ENCODE measurements at regions not wholly inside any gene's neighbourhood (a gene's known extent, or its start where the extent isn't known, plus 50 kb on each side); places are given as distances from the start of the nearest gene placed in this dataset.

- H3K4me2 ChIP-seq (ENCODE audit: extremely low read depth, insufficient read depth, low read length) = no peak overlapping the region
- no peaks in the 10 kb centered on the region for H3K27me3 ChIP-seq (ENCODE audit: control insufficient read depth, insufficient read depth, low read length)
- no peaks in the 10 kb centered on the region for H3K36me3 ChIP-seq (ENCODE audit: control insufficient read depth, insufficient read depth, low read length)
- no peak overlapping the region for H3K9ac ChIP-seq (ENCODE audit: insufficient read depth, low read length)
- TF ChIP-seq CTCF (conservative IDR thresholded peaks at IDR 0.05 in 1 of 2, IDR thresholded peaks at IDR 0.05 in 1 of 2; ENCODE audit: low read depth in 1 of 2, low read length in 2 of 2) = no peak
- TF ChIP-seq EZH2 (IDR thresholded peaks at IDR 0.05; ENCODE audit: low read length, missing control alignments) = no peak
- no peaks in the 10 kb centered on the region for H4K20me1 ChIP-seq (ENCODE audit: control insufficient read depth, extremely low read depth, insufficient read depth, low read length)
- no peak overlapping the region for H3K27ac ChIP-seq (ENCODE audit: insufficient read depth, low read length)
- DNase-seq (ENCODE audit: low read depth in 2 of 2) = no peak
- no peaks in the 10 kb centered on the region for H3K79me2 ChIP-seq (ENCODE audit: control insufficient read depth, insufficient read depth, low read length)
- no peaks in the 10 kb centered on the region for H3K4me1 ChIP-seq (ENCODE audit: control insufficient read depth, extremely low read depth, insufficient read depth, low read length)
- H2AFZ ChIP-seq (ENCODE audit: low read length) = no peak overlapping the region
- H3K4me3 ChIP-seq (replicated peaks in 1 of 4; ENCODE audit: control extremely low read depth in 1 of 4, insufficient read depth in 1 of 4, low read depth in 3 of 4, low read length in 4 of 4) = no peak overlapping the region
- H3K9me3 ChIP-seq (ENCODE audit: control insufficient read depth, insufficient read depth, low read depth, low read length) = no peaks in the 10 kb centered on the region
These were observed 303.3 kb upstream of the DAB1 start for GRCh38 chr1:57727121-57727520.

GRCh38 chr1:57725318-57725717 is 301.5 kb upstream of the DAB1 start:
- Histone ChIP-seq H3K36me3 (ENCODE audit: control insufficient read depth, insufficient read depth, low read length) (no peaks in the 10 kb centered on the region), H3K4me2 (ENCODE audit: extremely low read depth, insufficient read depth, low read length) (no peak overlapping the region), H3K4me1 (ENCODE audit: control insufficient read depth, extremely low read depth, insufficient read depth, low read length) (no peaks in the 10 kb centered on the region), H4K20me1 (ENCODE audit: control insufficient read depth, extremely low read depth, insufficient read depth, low read length) (no peaks in the 10 kb centered on the region), H3K9ac (ENCODE audit: insufficient read depth, low read length) (no peak overlapping the region), H3K27ac (ENCODE audit: insufficient read depth, low read length) (no peak overlapping the region), H3K9me3 (ENCODE audit: control insufficient read depth, insufficient read depth, low read depth, low read length) (no peaks in the 10 kb centered on the region), H3K4me3 (replicated peaks in 1 of 4; ENCODE audit: control extremely low read depth in 1 of 4, insufficient read depth in 1 of 4, low read depth in 3 of 4, low read length in 4 of 4) (no peak overlapping the region), H3K79me2 (ENCODE audit: control insufficient read depth, insufficient read depth, low read length) (no peaks in the 10 kb centered on the region), H2AFZ (ENCODE audit: low read length) (no peak overlapping the region), H3K27me3 (ENCODE audit: control insufficient read depth, insufficient read depth, low read length) (no peaks in the 10 kb centered on the region)
- TF ChIP-seq EZH2 (IDR thresholded peaks at IDR 0.05; ENCODE audit: low read length, missing control alignments) (no peak), CTCF (conservative IDR thresholded peaks at IDR 0.05 in 1 of 2, IDR thresholded peaks at IDR 0.05 in 1 of 2; ENCODE audit: low read depth in 1 of 2, low read length in 2 of 2) (no peak)
- no peak for DNase-seq (ENCODE audit: low read depth in 2 of 2)

- no peaks in the 10 kb centered on the region for H3K9me3 ChIP-seq (ENCODE audit: control insufficient read depth, insufficient read depth, low read depth, low read length)
- H3K27ac ChIP-seq (ENCODE audit: insufficient read depth, low read length) = no peak overlapping the region
- no peaks in the 10 kb centered on the region for H3K79me2 ChIP-seq (ENCODE audit: control insufficient read depth, insufficient read depth, low read length)
- no peaks in the 10 kb centered on the region for H3K36me3 ChIP-seq (ENCODE audit: control insufficient read depth, insufficient read depth, low read length)
- H3K4me3 ChIP-seq (replicated peaks in 1 of 4; ENCODE audit: control extremely low read depth in 1 of 4, insufficient read depth in 1 of 4, low read depth in 3 of 4, low read length in 4 of 4) = no peak overlapping the region
- H3K27me3 ChIP-seq (ENCODE audit: control insufficient read depth, insufficient read depth, low read length) = no peaks in the 10 kb centered on the region
- H2AFZ ChIP-seq (ENCODE audit: low read length) = no peak overlapping the region
- TF ChIP-seq EZH2 (IDR thresholded peaks at IDR 0.05; ENCODE audit: low read length, missing control alignments) (no peak), CTCF (conservative IDR thresholded peaks at IDR 0.05 in 1 of 2, IDR thresholded peaks at IDR 0.05 in 1 of 2; ENCODE audit: low read depth in 1 of 2, low read length in 2 of 2) (no peak)
- no peaks in the 10 kb centered on the region for H4K20me1 ChIP-seq (ENCODE audit: control insufficient read depth, extremely low read depth, insufficient read depth, low read length)
- no peaks in the 10 kb centered on the region for H3K4me1 ChIP-seq (ENCODE audit: control insufficient read depth, extremely low read depth, insufficient read depth, low read length)
- no peak overlapping the region for H3K4me2 ChIP-seq (ENCODE audit: extremely low read depth, insufficient read depth, low read length)
- DNase-seq (ENCODE audit: low read depth in 2 of 2) = no peak
- H3K9ac ChIP-seq (ENCODE audit: insufficient read depth, low read length) = no peak overlapping the region
These were observed 300.7 kb upstream of the DAB1 start for GRCh38 chr1:57724535-57724934.
